ENCODE measurements at regions not wholly inside any gene's neighbourhood (a gene's known extent, or its start where the extent isn't known, plus 50 kb on each side); places are given as distances from the start of the nearest gene placed in this dataset.

- no peak for TF ChIP-seq POLR2A (IDR thresholded peaks at IDR 0.05)
- TF ChIP-seq, protein P1, sequence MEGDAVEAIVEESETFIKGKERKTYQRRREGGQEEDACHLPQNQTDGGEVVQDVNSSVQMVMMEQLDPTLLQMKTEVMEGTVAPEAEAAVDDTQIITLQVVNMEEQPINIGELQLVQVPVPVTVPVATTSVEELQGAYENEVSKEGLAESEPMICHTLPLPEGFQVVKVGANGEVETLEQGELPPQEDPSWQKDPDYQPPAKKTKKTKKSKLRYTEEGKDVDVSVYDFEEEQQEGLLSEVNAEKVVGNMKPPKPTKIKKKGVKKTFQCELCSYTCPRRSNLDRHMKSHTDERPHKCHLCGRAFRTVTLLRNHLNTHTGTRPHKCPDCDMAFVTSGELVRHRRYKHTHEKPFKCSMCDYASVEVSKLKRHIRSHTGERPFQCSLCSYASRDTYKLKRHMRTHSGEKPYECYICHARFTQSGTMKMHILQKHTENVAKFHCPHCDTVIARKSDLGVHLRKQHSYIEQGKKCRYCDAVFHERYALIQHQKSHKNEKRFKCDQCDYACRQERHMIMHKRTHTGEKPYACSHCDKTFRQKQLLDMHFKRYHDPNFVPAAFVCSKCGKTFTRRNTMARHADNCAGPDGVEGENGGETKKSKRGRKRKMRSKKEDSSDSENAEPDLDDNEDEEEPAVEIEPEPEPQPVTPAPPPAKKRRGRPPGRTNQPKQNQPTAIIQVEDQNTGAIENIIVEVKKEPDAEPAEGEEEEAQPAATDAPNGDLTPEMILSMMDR (IDR thresholded peaks at IDR 0.05) = no peak
Measured at GRCh38 chrX:125727117-125727516, 407.4 kb downstream of the TEX13C start.
